ENCODE measurements at regions not wholly inside any gene's neighbourhood (a gene's known extent, or its start where the extent isn't known, plus 50 kb on each side); places are given as distances from the start of the nearest gene placed in this dataset.

DNA sequence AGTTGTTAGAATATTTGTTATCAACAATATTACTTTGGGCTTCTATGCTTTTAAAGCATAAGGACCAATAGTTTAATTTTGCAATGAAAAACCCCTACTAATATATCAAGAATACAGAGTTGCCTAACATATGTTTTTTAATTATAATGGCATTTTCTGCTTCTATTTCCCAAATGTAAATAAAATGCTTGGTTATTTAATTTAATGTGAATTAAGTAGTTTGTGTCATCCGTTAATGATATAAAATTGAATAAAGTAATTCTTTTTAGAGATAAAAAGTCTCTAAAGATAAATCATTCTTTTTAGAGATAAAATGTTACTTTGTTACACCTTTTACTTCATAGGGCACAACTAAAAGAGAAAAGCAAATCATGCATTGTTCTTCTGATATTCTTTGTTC lies 583.7 kb upstream of the ADGRL2 start:
- H3K9me3 ChIP-seq = no peaks in the 10 kb centered on the region

DNA sequence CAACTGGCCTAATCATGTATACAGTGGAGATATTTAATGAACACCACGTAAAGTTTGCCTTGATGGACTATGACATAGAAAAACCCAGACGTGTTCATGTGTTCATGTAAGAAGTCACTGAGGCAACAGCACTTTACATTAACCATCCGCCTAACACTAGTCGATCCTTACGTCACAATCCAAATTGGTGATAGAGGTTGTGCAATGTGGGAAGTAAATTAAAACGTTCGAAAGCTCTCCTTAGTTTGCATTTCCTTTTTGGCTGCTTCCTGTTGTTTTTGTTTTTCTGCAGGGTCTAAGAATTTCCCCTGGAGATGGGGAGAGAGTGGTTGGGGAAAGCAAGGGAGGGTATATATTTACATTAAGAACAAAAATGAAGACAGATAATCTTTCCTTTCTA lies 587.5 kb upstream of the ADGRL2 start:
- Histone ChIP-seq H3K27ac (no peak overlapping the region), H3K27me3 (no peaks in the 10 kb centered on the region), H3K4me3 (no peak overlapping the region), H3K4me1 (no peaks in the 10 kb centered on the region), H3K36me3 (no peaks in the 10 kb centered on the region), H3K9me3 (no peaks in the 10 kb centered on the region)
- no peak for DNase-seq
- TF ChIP-seq, protein P1, sequence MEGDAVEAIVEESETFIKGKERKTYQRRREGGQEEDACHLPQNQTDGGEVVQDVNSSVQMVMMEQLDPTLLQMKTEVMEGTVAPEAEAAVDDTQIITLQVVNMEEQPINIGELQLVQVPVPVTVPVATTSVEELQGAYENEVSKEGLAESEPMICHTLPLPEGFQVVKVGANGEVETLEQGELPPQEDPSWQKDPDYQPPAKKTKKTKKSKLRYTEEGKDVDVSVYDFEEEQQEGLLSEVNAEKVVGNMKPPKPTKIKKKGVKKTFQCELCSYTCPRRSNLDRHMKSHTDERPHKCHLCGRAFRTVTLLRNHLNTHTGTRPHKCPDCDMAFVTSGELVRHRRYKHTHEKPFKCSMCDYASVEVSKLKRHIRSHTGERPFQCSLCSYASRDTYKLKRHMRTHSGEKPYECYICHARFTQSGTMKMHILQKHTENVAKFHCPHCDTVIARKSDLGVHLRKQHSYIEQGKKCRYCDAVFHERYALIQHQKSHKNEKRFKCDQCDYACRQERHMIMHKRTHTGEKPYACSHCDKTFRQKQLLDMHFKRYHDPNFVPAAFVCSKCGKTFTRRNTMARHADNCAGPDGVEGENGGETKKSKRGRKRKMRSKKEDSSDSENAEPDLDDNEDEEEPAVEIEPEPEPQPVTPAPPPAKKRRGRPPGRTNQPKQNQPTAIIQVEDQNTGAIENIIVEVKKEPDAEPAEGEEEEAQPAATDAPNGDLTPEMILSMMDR (IDR thresholded peaks at IDR 0.05) = no peak
- TF ChIP-seq POLR2A (IDR thresholded peaks at IDR 0.05) = no peak

More for the DNA sequence above, 583.7 kb upstream of the ADGRL2 start:
- Histone ChIP-seq H3K27me3 (no peaks in the 10 kb centered on the region), H3K4me1 (no peaks in the 10 kb centered on the region), H3K27ac (no peak overlapping the region), H3K36me3 (no peaks in the 10 kb centered on the region), H3K4me3 (no peak overlapping the region)
- no peak for DNase-seq
- TF ChIP-seq, protein P1 (IDR thresholded peaks at IDR 0.05) = no peak
- no peak for TF ChIP-seq POLR2A (IDR thresholded peaks at IDR 0.05)

DNA sequence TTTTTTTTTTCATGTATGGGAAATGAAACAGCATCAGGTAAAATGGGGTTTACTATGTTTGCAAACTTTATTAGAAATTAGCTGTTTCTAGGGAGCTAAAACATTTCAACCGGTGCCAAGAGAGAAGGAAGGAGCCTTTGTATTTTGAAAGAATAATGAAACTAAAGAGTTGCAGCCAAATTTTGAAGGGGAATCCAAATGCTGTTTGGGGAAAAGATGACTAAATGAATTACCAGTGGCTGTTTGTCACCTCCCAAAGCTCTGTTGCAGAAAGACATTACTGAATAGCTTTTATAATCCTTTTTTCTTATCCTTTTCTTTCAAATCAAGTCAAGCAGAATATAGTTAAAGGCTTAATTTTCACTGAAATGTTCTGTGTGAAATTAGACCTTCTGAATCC lies 591.3 kb upstream of the ADGRL2 start:
- DNase-seq = no peak
- no peaks in the 10 kb centered on the region for H3K36me3 ChIP-seq
- TF ChIP-seq POLR2A (IDR thresholded peaks at IDR 0.05) = no peak
- TF ChIP-seq, protein P1 (IDR thresholded peaks at IDR 0.05) = no peak
- no peaks in the 10 kb centered on the region for H3K9me3 ChIP-seq
- H3K4me1 ChIP-seq = no peaks in the 10 kb centered on the region
- H3K27me3 ChIP-seq = no peaks in the 10 kb centered on the region
- no peak overlapping the region for H3K27ac ChIP-seq
- no peak overlapping the region for H3K4me3 ChIP-seq

DNA sequence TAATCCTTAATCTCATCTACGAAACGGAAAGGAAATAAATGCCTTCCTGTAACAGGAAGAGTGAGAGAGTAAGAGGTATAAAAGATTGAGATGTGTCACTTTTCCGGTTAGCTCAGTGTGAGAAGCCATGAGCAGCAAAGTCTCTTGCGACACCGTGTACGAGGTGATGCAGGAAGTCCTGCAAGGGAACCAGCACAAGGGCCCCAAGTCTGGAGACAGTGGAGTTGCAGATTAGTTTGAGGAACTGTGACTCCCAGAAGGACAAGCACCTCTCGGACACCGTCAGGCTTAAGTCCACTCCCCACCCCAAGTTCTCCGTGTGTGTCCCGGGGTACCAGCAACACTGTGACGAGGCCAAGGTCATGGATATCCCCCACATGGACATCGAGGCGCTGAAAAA lies 592.3 kb upstream of the ADGRL2 start:
- Histone ChIP-seq H3K36me3 (no peaks in the 10 kb centered on the region), H3K4me1 (no peaks in the 10 kb centered on the region), H3K9me3 (no peaks in the 10 kb centered on the region), H3K27ac (no peak overlapping the region), H3K4me3 (no peak overlapping the region), H3K27me3 (no peaks in the 10 kb centered on the region)
- DNase-seq = no peak
- TF ChIP-seq, protein P1 (IDR thresholded peaks at IDR 0.05) = no peak
- no peak for TF ChIP-seq POLR2A (IDR thresholded peaks at IDR 0.05)

DNA sequence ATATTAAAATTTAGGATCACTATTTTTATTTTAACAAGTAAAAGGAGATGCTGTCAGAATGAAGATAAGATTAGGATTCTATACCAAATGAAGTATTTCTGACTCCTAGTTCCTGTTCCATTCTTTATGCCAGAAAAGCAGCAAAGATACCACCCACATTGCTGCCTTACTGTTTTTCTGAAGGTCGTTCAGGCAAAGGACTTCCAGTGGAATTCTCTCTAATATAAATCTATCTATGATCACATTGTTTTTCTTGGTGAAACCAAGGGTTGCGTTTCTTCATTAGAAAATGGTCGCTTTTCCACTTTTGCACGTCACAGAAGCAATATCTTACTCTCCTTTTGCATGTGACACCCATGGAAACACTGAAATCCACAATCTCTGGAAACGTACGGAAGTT lies 594.8 kb upstream of the ADGRL2 start:
- TF ChIP-seq, protein P1 (IDR thresholded peaks at IDR 0.05) = no peak
- TF ChIP-seq POLR2A (IDR thresholded peaks at IDR 0.05) = no peak
- H3K27me3 ChIP-seq = no peaks in the 10 kb centered on the region

DNA sequence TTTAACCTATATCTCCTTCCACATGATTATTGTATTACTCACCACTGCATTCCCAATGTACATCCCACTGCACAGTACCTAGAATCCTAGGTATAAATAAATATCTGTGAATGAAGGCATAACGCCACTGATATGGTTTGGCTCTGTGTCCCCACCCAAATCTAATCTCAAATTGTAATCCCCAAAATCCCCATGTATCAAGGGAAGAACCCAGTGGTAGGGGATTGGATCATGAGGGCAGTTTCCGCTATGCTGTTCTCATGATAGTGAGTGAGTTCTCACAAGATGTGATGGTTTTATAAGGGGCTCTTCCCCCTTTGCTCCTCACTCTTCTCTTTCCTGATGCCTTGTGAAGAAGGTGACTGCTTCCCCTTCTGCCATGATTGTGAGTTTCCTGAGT lies 599.0 kb upstream of the ADGRL2 start:
- Histone ChIP-seq H3K4me1 (no peaks in the 10 kb centered on the region), H3K27ac (no peak overlapping the region), H3K4me3 (no peak overlapping the region), H3K36me3 (no peaks in the 10 kb centered on the region), H3K9me3 (no peaks in the 10 kb centered on the region), H3K27me3 (no peaks in the 10 kb centered on the region)
- no peak for DNase-seq
- no peak for TF ChIP-seq POLR2A (IDR thresholded peaks at IDR 0.05)
- TF ChIP-seq, protein P1 (IDR thresholded peaks at IDR 0.05) = no peak

More for the DNA sequence above, 594.8 kb upstream of the ADGRL2 start:
- Histone ChIP-seq H3K4me1 (no peaks in the 10 kb centered on the region), H3K9me3 (no peaks in the 10 kb centered on the region), H3K4me3 (no peak overlapping the region), H3K36me3 (no peaks in the 10 kb centered on the region), H3K27ac (no peak overlapping the region)
- no peak for DNase-seq
